Heart left ventricle (tissue), 13 donors: ENCODE measurements at regions not wholly inside any gene's neighbourhood (a gene's known extent, or its start where the extent isn't known, plus 50 kb on each side); places are given as distances from the start of the nearest gene placed in this dataset.

Experiments
- CTCF ChIP-seq, 12 donors: fragments of 200-600 bp; sonication (generic) in 4 of 12; IDR thresholded peaks; one replicate each; pipeline versions ENCODE4 v1.5.0 to v1.8.0; 2018 to 2022; ENCODE audit warnings: antibody characterized with exemption in 12 of 12, mild to moderate bottlenecking in 5 of 12
- POLR2A ChIP-seq, 2 donors: fragments of 450-650 bp; IDR thresholded peaks; one replicate each; pipeline ENCODE4 v1.6.1; 2017; ENCODE audit warnings: antibody characterized with exemption in 2 of 2, mild to moderate bottlenecking in 2 of 2, moderate library complexity in 2 of 2
- donor health status: ischemic (EF 13 %, LVEDD 7.1; RV severe dilation, severe dysfunction).
- donor health status: DM: no; HTN: yes; CAD: no.
- donor health status: DM: no; HTN: no; CAD: no.
- donor health status: ischemic (EF 25% LVEDD 6.9; RV normal size, moderate dysfunction).
- donor health status: ischemic (EF 25% LVEDD 5.7; RV mildly dilated, moderate dysfunction).
- donor health status: ischemic (EF 35%, LVEDD 5.7; RV mildly dilated, moderate dysfunction).
- donor health status: nonischemic (EF 11% LVEDD 7.7; RV severe dilation, severe dysfunction).
- donor health status: DM: yes; HTN: yes; CAD: no.
- donor health status: PGD.
- donor health status: ischemic (EF 29% LVEDD 5.4; RV normal size, mild dysfunction).
- donor health status: nonischemic (EF 23%, LVEDD 6.1; RV moderate dilation, normal function).

- TF ChIP-seq CTCF (IDR thresholded peaks at IDR 0.05), result no peak
- TF ChIP-seq POLR2A (IDR thresholded peaks at IDR 0.05), result no peak
These were observed 190.5 kb downstream of the CCNG2 start for GRCh38 chr4:77347351-77347966.
